HEK293 (cell line): ENCODE measurements at regions not wholly inside any gene's neighbourhood (a gene's known extent, or its start where the extent isn't known, plus 50 kb on each side); places are given as distances from the start of the nearest gene placed in this dataset.

Source experiments
- ZFP37 ChIP-seq: fragments of 450-650 bp; formaldehyde crosslinking; IDR thresholded peaks from 2 replicates; pipeline ENCODE4 v1.5.1; 2016; ENCODE audit warnings: missing biosample characterization, missing genetic modification characterization
- ZNF174 ChIP-seq: fragments of 450-650 bp; formaldehyde crosslinking; IDR thresholded peaks from 2 replicates; pipeline ENCODE4 v1.5.0; 2017; ENCODE audit warnings: missing biosample characterization, mild to moderate bottlenecking, missing genetic modification characterization
- ZNF335 ChIP-seq: fragments of 450-650 bp; formaldehyde crosslinking; conservative IDR thresholded peaks from 2 replicates; pipeline ENCODE4 v1.5.1; 2016; ENCODE audit warnings: missing biosample characterization, missing genetic modification characterization
- TF ChIP-seq, protein P1 (sequence below): fragments of 450-650 bp; formaldehyde crosslinking; IDR thresholded peaks from 2 replicates; pipeline ENCODE4 v1.5.1; 2016; ENCODE audit warnings: missing biosample characterization, missing genetic modification characterization
- TF ChIP-seq, protein P2 (sequence below): fragments of 450-650 bp; formaldehyde crosslinking; IDR thresholded peaks from 2 replicates; pipeline ENCODE4 v1.5.1; 2016; ENCODE audit warnings: missing biosample characterization, missing genetic modification characterization

DNA sequence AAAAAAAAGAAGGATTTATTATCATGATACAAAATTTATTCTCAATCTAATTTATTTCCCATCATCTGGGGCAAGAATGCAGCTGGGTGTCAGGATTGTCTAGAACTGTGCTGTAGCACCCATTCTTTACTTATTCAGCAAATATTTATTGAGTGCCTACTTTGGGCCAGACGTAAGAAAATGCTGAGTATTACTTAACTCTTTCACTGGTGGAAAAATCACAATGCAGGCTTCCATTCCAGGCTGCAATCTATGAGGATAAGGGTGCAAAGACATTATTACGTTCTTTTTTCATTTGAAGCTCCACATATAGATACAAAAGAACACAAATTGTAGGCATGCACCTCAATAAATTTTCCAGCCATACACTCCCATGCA lies 86.0 kb upstream of the CDKN3 start:
- TF ChIP-seq, protein P1, sequence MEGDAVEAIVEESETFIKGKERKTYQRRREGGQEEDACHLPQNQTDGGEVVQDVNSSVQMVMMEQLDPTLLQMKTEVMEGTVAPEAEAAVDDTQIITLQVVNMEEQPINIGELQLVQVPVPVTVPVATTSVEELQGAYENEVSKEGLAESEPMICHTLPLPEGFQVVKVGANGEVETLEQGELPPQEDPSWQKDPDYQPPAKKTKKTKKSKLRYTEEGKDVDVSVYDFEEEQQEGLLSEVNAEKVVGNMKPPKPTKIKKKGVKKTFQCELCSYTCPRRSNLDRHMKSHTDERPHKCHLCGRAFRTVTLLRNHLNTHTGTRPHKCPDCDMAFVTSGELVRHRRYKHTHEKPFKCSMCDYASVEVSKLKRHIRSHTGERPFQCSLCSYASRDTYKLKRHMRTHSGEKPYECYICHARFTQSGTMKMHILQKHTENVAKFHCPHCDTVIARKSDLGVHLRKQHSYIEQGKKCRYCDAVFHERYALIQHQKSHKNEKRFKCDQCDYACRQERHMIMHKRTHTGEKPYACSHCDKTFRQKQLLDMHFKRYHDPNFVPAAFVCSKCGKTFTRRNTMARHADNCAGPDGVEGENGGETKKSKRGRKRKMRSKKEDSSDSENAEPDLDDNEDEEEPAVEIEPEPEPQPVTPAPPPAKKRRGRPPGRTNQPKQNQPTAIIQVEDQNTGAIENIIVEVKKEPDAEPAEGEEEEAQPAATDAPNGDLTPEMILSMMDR (tag by site-specific recombination), result no peak
- TF ChIP-seq ZFP37 (tag by site-specific recombination) (no peak), ZNF335 (no peak), ZNF174 (no peak)
- TF ChIP-seq, protein P2, sequence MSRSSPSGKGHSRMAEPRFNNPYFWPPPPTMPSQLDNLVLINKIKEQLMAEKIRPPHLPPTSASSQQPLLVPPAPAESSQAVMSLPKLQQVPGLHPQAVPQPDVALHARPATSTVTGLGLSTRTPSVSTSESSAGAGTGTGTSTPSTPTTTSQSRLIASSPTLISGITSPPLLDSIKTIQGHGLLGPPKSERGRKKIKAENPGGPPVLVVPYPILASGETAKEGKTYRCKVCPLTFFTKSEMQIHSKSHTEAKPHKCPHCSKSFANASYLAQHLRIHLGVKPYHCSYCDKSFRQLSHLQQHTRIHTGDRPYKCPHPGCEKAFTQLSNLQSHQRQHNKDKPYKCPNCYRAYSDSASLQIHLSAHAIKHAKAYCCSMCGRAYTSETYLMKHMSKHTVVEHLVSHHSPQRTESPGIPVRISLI (tag by site-specific recombination), result no peak
